Adrenal gland (tissue), 5 donors: ENCODE measurements at regions not wholly inside any gene's neighbourhood (a gene's known extent, or its start where the extent isn't known, plus 50 kb on each side); places are given as distances from the start of the nearest gene placed in this dataset.

Experiments
- POLR2A ChIP-seq, 2 donors: fragments of 450-650 bp; IDR thresholded peaks; one replicate each; pipeline ENCODE4 v1.6.1; 2017; ENCODE audit warnings: antibody characterized with exemption in 2 of 2, mild to moderate bottlenecking in 2 of 2, moderate library complexity in 1 of 2
- TF ChIP-seq, protein P1 (sequence below), 6 experiments: fragments of 450-650 bp in 4 of 6; fragments of 200-600 bp in 2 of 6; sonication (generic) in 1 of 6; IDR thresholded peaks; 1 replicate in 5 of 6; 2 replicates in 1 of 6; pipeline versions ENCODE4 v1.5.1 to v1.8.0; 2016 to 2021; ENCODE audit warnings: antibody characterized with exemption in 6 of 6, mild to moderate bottlenecking in 2 of 6, moderate library complexity in 1 of 6
- donor health status: DM: no; HTN: no; CAD: no.

DNA sequence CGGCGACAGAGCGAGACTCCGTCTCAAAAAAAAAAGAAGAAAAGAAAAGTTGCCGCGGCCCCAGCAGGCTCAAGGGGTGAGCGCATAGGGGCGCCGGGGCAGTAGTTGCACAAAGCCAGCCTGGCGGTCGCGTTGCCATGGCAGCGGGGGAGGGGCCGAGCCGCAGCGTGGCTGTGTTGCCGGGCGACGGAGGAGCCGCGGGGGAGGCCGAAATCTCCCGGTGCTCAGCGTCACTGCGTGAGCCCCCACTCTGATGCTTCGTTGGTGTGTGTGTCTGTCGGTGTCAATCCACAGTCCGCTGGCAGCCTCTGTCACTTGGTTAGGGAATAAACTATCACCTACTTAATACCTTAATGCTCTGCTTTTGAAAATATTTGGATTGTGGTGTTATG lies 82.9 kb upstream of the C1QTNF9B start:
- TF ChIP-seq, protein P1, sequence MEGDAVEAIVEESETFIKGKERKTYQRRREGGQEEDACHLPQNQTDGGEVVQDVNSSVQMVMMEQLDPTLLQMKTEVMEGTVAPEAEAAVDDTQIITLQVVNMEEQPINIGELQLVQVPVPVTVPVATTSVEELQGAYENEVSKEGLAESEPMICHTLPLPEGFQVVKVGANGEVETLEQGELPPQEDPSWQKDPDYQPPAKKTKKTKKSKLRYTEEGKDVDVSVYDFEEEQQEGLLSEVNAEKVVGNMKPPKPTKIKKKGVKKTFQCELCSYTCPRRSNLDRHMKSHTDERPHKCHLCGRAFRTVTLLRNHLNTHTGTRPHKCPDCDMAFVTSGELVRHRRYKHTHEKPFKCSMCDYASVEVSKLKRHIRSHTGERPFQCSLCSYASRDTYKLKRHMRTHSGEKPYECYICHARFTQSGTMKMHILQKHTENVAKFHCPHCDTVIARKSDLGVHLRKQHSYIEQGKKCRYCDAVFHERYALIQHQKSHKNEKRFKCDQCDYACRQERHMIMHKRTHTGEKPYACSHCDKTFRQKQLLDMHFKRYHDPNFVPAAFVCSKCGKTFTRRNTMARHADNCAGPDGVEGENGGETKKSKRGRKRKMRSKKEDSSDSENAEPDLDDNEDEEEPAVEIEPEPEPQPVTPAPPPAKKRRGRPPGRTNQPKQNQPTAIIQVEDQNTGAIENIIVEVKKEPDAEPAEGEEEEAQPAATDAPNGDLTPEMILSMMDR (IDR thresholded peaks at IDR 0.05) = no peak
- no peak for TF ChIP-seq POLR2A (IDR thresholded peaks at IDR 0.05)
